ENCODE measurements at regions not wholly inside any gene's neighbourhood (a gene's known extent, or its start where the extent isn't known, plus 50 kb on each side); places are given as distances from the start of the nearest gene placed in this dataset.

- TF ChIP-seq CTCF (IDR thresholded peaks at IDR 0.05; ENCODE audit: low read depth) = no peak
Measured at GRCh38 chr1:106646816-106647215, 409.7 kb upstream of the PRMT6 start.

- no peak for TF ChIP-seq CTCF (IDR thresholded peaks at IDR 0.05; ENCODE audit: low read depth)
Measured at GRCh38 chr1:106651028-106651762, 405.3 kb upstream of the PRMT6 start.

DNA sequence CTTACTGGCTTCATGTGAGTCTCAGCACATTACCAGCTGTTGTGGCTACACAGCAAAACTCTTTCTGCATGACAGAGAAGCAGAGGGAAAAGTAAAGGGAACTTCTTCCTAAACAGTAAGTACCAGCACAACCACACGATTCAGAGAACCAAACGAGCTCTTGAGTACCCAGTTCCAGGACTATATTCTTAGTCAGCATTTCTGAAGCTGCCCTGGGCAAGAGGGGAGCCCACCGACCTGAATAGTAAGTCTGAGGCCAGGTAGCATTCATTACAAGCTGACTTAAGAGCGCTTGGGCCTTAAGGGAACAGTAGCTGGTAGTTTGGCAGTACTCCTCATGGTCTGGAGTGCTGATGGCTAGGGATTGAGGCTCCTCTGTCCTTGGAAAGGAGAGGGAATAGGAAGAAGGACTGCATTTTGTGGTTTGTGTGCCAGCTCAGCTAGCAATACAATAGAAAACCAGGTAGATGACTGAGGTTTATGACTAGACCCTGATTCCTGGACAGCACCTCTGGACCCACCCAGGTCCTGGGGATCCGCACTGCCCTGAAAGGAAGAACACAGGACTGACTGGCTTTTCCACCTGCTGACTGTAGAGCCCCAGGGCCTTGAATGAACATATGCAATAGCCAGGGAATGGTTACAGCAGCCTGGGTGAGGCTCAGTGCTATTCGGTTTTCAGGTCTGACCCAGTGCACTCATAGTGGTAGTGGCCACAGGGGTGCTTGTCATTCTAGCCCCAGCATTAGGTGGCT is 396.8 kb upstream of the PRMT6 start:
- TF ChIP-seq CTCF (IDR thresholded peaks at IDR 0.05; ENCODE audit: low read depth) = no peak

DNA sequence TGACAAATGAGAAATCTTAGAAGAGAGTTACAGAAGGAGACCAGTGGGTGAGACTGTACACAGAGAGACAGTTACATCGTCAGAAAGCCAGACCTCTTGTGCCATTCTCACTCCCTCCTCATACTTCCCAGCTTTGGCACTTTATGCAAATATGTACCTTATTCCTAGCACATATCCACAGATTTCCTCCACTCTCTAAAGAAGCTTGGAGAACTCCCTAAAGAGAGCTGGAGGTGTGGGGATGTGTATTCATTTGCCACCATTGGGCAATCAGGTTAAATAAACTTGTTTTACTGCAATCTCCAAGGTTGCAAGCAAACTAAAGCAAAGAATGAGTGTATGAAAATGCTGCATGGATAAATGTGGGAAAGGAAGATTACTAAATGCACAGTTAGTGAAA is 380.9 kb upstream of the PRMT6 start:
- TF ChIP-seq CTCF (IDR thresholded peaks at IDR 0.05; ENCODE audit: low read depth) = no peak

DNA sequence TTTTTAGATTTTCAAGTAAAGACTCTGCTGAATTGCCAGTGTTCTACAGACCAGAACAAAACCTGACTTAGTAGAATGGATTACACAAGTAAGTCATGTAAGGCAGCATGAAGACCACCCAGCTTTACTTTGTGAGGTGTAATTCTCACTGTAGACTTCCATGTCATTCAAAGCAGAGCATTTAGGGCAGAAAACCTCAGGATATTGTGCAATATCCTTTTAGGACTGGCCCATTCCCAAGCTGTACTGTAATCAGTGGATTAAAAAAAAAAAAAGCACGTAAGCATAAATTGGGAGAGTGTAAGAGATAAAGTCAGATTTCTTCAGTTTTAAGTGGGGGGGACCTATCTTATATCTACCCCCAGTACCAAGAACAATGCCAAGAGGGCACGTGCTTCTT is 380.5 kb upstream of the PRMT6 start:
- no peak for TF ChIP-seq CTCF (IDR thresholded peaks at IDR 0.05; ENCODE audit: low read depth)

GRCh38 chr1:106677181-106677580 is 379.3 kb upstream of the PRMT6 start:
- no peak for TF ChIP-seq CTCF (IDR thresholded peaks at IDR 0.05; ENCODE audit: low read depth)

DNA sequence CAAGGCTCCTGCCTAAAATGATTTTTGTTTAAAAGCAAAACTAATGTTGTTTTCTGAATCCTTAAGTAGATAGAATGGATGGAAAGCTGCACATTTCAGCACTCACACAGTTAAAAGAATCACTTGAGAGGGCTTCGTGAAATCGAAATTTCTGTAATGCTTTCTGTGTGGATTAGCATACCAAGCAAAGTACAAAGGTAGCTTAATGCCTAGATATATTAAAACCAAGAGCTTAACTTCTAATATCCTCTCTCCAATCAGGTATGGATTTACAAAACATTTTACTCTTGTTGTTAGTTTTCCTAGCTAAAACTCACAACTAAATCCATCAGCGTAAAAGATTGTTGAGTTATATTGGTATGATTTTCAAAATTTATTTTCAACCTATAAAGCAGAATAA is 378.8 kb upstream of the PRMT6 start:
- no peak for TF ChIP-seq CTCF (IDR thresholded peaks at IDR 0.05; ENCODE audit: low read depth)
